PC-9 (cell line): ENCODE measurements at regions not wholly inside any gene's neighbourhood (a gene's known extent, or its start where the extent isn't known, plus 50 kb on each side); places are given as distances from the start of the nearest gene placed in this dataset.

Source experiments
- BruUV-seq: library from RNA; stranded (reverse); fragments of 400-500 nt; replicated peaks from 2 replicates; lab custom pipeline; 2021; lab: Mats Ljungman, UMichigan
- CTCF ChIA-PET: fragments of 300-600 bp; sonication (Branson Sonifier 250); formaldehyde crosslinking; loops from one replicate; lab custom pipeline; 2022; ENCODE audit warnings: antibody characterized with exemption; lab: Charles Lee
- POLR2A ChIA-PET: fragments of 300-600 bp; sonication (Branson Sonifier 250); formaldehyde crosslinking; loops from one replicate; lab custom pipeline; 2022; ENCODE audit warnings: antibody characterized with exemption; ENCODE audit not compliant: unreplicated experiment; lab: Charles Lee
- DNase-seq, 2 experiments: peaks; one replicate each; pipeline versions ENCODE4 v3.0.0 to v3.0.0-alpha.2; 2015 to 2022; ENCODE audit warnings: mixed read lengths in 1 of 2
- H2AFZ ChIP-seq: fragments of 200-600 bp; sonication (generic); 2 replicates; pipeline ENCODE4 v1.8.1; 2017; ENCODE audit warnings: antibody characterized with exemption
- H3F3A ChIP-seq: fragments of 200-600 bp; sonication (generic); 2 replicates; pipeline ENCODE4 v1.8.1; 2017; ENCODE audit warnings: antibody characterized with exemption, mild to moderate bottlenecking, low read depth; ENCODE audit not compliant: insufficient read depth
- H3K27ac ChIP-seq: fragments of 200-600 bp; sonication (generic); 2 replicates; pipeline ENCODE4 v1.6.1; 2016; ENCODE audit warnings: mixed run types
- H3K27me3 ChIP-seq: fragments of 200-600 bp; sonication (generic); 2 replicates; pipeline ENCODE4 v1.6.1; 2016; ENCODE audit warnings: low read depth, mixed run types; ENCODE audit not compliant: insufficient read depth
- H3K36me3 ChIP-seq: fragments of 200-600 bp; sonication (generic); 2 replicates; pipeline ENCODE4 v1.6.1; 2016; ENCODE audit warnings: low read depth, mixed run types
- H3K4me1 ChIP-seq: fragments of 200-600 bp; sonication (generic); replicated peaks from 2 replicates; pipeline ENCODE4 v1.6.1; 2016; ENCODE audit warnings: mixed run types; ENCODE audit not compliant: insufficient read depth
- H3K4me2 ChIP-seq: fragments of 200-600 bp; sonication (generic); 2 replicates; pipeline ENCODE4 v1.6.1; 2017; ENCODE audit warnings: mixed run types
- H3K4me3 ChIP-seq: fragments of 200-600 bp; sonication (generic); 2 replicates; pipeline ENCODE4 v1.6.1; 2016; ENCODE audit warnings: mixed run types
- H3K79me2 ChIP-seq: fragments of 200-600 bp; sonication (generic); 2 replicates; pipeline ENCODE4 v1.6.1; 2017; ENCODE audit warnings: low read depth, mixed run types
- H3K9me2 ChIP-seq: fragments of 200-600 bp; sonication (generic); 2 replicates; pipeline ENCODE4 v1.8.1; 2017; ENCODE audit warnings: mild to moderate bottlenecking; ENCODE audit not compliant: insufficient read depth
- H3K9me3 ChIP-seq: fragments of 200-600 bp; sonication (generic); 2 replicates; pipeline ENCODE4 v1.8.1; 2016; ENCODE audit warnings: low read depth; ENCODE audit not compliant: insufficient read depth
- H4K20me1 ChIP-seq: fragments of 200-600 bp; sonication (generic); 2 replicates; pipeline ENCODE4 v1.8.1; 2017; ENCODE audit not compliant: insufficient read depth
- EZH2 ChIP-seq: fragments of 200-600 bp; sonication (generic); IDR thresholded peaks from 2 replicates; pipeline ENCODE4 v1.8.0; 2017; ENCODE audit warnings: antibody characterized with exemption, low read depth
- intact Hi-C: fragments of 100-400 bp; cut with micrococcal nuclease; formaldehyde crosslinking; loops from one replicate; pipeline ENCODE4 v1.10.0; 2022; ENCODE audit not compliant: unreplicated experiment
- TF ChIP-seq, protein P1 (sequence below): fragments of 200-600 bp; sonication (generic); conservative IDR thresholded peaks from 2 replicates; pipeline ENCODE4 v1.6.1; 2017; ENCODE audit warnings: mixed run types, antibody characterized with exemption, mild to moderate bottlenecking, moderate library complexity

DNA sequence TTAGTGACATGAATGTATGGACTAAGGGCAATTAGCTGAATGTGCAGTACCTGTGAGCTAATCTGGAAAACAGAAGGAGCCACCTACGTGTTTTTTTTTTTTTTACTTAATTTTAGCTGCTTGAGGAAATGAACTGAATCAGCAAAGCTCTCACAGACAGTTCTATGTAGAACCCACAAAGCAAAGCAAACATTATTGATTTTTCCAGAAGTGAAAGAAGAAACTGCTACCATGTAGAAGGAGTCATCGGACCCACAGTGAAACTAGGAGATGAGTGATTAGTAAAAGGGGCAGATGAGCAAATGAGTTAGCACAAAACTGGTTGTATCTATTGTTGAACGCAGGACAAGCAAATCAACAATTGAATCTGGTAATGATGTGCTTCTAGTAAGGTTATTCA lies 94.1 kb upstream of the SLC7A1 start:
- Histone ChIP-seq H3K9me2 (no peaks in the 10 kb centered on the region), H3K27me3 (no peaks in the 10 kb centered on the region), H3F3A (no peaks in the 10 kb centered on the region), H3K4me3 (no peak overlapping the region), H3K27ac (no peak overlapping the region), H3K36me3 (no peaks in the 10 kb centered on the region), H3K79me2 (no peaks in the 10 kb centered on the region), H3K4me2 (no peak overlapping the region), H2AFZ (no peak overlapping the region), H3K4me1 (no peaks in the 10 kb centered on the region), H3K9me3 (no peaks in the 10 kb centered on the region), H4K20me1 (no peaks in the 10 kb centered on the region)
- no peak for DNase-seq
- POLR2A ChIA-PET, result no interaction called here
- intact Hi-C loops, result no loop called here
- TF ChIP-seq EZH2, result no peak
- TF ChIP-seq, protein P1, sequence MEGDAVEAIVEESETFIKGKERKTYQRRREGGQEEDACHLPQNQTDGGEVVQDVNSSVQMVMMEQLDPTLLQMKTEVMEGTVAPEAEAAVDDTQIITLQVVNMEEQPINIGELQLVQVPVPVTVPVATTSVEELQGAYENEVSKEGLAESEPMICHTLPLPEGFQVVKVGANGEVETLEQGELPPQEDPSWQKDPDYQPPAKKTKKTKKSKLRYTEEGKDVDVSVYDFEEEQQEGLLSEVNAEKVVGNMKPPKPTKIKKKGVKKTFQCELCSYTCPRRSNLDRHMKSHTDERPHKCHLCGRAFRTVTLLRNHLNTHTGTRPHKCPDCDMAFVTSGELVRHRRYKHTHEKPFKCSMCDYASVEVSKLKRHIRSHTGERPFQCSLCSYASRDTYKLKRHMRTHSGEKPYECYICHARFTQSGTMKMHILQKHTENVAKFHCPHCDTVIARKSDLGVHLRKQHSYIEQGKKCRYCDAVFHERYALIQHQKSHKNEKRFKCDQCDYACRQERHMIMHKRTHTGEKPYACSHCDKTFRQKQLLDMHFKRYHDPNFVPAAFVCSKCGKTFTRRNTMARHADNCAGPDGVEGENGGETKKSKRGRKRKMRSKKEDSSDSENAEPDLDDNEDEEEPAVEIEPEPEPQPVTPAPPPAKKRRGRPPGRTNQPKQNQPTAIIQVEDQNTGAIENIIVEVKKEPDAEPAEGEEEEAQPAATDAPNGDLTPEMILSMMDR, result no peak
- no TSS peak for BruUV-seq
- CTCF ChIA-PET, result no interaction called here

DNA sequence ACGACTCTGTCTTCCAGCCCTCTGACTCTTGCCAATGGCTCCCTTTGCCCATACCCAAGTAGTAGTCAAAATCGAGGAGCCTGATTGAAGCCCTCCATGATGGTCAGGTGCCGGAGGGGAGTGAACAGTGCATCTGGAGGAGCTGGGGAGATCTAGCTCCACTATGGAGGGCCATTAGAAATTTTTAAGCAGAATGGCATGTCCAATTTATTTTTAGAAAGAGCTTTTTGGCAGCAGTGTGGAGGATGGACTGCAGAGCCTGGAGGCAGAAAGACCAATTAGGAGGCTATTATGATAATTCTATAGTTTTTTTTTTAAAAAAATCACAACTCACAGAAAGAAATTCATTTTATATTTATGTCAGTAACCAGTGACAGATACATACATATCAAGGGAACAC lies 92.7 kb upstream of the SLC7A1 start:
- Histone ChIP-seq H3K9me3 (no peaks in the 10 kb centered on the region), H3K4me1 (no peaks in the 10 kb centered on the region), H4K20me1 (no peaks in the 10 kb centered on the region), H3K4me2 (no peak overlapping the region), H2AFZ (no peak overlapping the region), H3K4me3 (no peak overlapping the region), H3K27ac (no peak overlapping the region), H3F3A (no peaks in the 10 kb centered on the region), H3K27me3 (no peaks in the 10 kb centered on the region), H3K79me2 (no peaks in the 10 kb centered on the region), H3K36me3 (no peaks in the 10 kb centered on the region), H3K9me2 (no peaks in the 10 kb centered on the region)
- no TSS peak for BruUV-seq
- no peak for TF ChIP-seq EZH2
- TF ChIP-seq, protein P1, result no peak
- ChIA-PET CTCF (no interaction called here), POLR2A (no interaction called here)
- intact Hi-C loops, result no loop called here
- DNase-seq, result no peak

DNA sequence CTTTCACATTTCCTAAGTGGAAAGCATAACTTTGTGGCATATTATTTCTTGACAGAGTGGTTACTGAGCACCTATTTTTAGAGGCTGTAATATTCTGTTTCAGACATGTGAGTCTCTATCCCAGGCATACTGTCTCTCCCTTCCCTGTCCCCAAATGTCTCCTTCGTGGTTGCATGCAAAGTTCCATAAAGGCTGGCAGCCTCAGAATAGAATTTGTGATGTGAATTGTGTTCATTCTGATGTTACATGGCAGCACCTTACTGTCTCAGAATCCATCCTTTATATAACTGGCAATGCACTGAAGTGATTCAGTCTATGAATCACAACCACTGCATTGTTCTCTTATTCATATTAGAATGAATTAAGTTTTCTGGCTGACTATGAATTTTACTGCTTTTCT lies 89.0 kb upstream of the SLC7A1 start:
- Histone ChIP-seq H3K27me3 (no peaks in the 10 kb centered on the region), H3K4me2 (no peak overlapping the region), H3K4me3 (no peak overlapping the region), H2AFZ (no peak overlapping the region), H3K9me3 (no peaks in the 10 kb centered on the region), H3K27ac (no peak overlapping the region), H3K4me1 (no peaks in the 10 kb centered on the region), H3K36me3 (no peaks in the 10 kb centered on the region), H3K9me2 (no peaks in the 10 kb centered on the region), H3K79me2 (no peaks in the 10 kb centered on the region), H3F3A (no peaks in the 10 kb centered on the region), H4K20me1 (no peaks in the 10 kb centered on the region)
- CTCF ChIA-PET, result no interaction called here
- no peak for DNase-seq
- no peak for TF ChIP-seq EZH2
- TF ChIP-seq, protein P1, result no peak
- no TSS peak for BruUV-seq
- intact Hi-C loops, result no loop called here
- POLR2A ChIA-PET, result no interaction called here
